Esophagus squamous epithelium (tissue), 4 donors: ENCODE measurements at regions not wholly inside any gene's neighbourhood (a gene's known extent, or its start where the extent isn't known, plus 50 kb on each side); places are given as distances from the start of the nearest gene placed in this dataset.

Experiments used
- CTCF ChIP-seq, 6 experiments: fragments of 450-650 bp in 4 of 6; fragments of 200-600 bp in 2 of 6; sonication (generic) in 2 of 6; IDR thresholded peaks; one replicate each; pipeline ENCODE4 v1.5.1; 2016 to 2019; ENCODE audit warnings: antibody characterized with exemption in 6 of 6, mild to moderate bottlenecking in 4 of 6, moderate library complexity in 4 of 6
- POLR2A ChIP-seq, 4 donors: fragments of 450-650 bp; IDR thresholded peaks; one replicate each; pipeline ENCODE4 v1.6.1; 2017; ENCODE audit warnings: antibody characterized with exemption in 4 of 4, mild to moderate bottlenecking in 4 of 4, moderate library complexity in 3 of 4

- no peak for TF ChIP-seq CTCF (IDR thresholded peaks at IDR 0.05)
- TF ChIP-seq POLR2A (IDR thresholded peaks at IDR 0.05) = no peak
These were observed 68.9 kb downstream of the BOD1 start for GRCh38 chr5:173547579-173547978.
